SK-N-SH (cell line): ENCODE measurements at regions not wholly inside any gene's neighbourhood (a gene's known extent, or its start where the extent isn't known, plus 50 kb on each side); places are given as distances from the start of the nearest gene placed in this dataset.

ENCODE experiments used
- CTCF ChIA-PET: fragments of 300-600, 350-600 bp; formaldehyde crosslinking; extraction: SDS; loops from one replicate; lab custom pipeline; 2021; lab: Yijun Ruan, JAX
- POLR2A ChIA-PET: fragments of 350-600 bp; sonication (Branson Sonifier 250); formaldehyde crosslinking; extraction: SDS; loops from one replicate; lab custom pipeline; 2020; ENCODE audit warnings: antibody characterized with exemption, inconsistent platforms; lab: Yijun Ruan, JAX
- DNase-seq: peaks from one replicate; pipeline ENCODE4 v3.0.0; 2012
- H2AFZ ChIP-seq: fragments of 200-600 bp; sonication (generic); 2 replicates; pipeline ENCODE4 v1.8.1; 2016; ENCODE audit warnings: antibody characterized with exemption, mild to moderate bottlenecking, low read depth
- H3F3A ChIP-seq: fragments of 200-600 bp; sonication (generic); replicated peaks from 2 replicates; pipeline ENCODE3; 2016; ENCODE audit warnings: antibody characterized with exemption, mild to moderate bottlenecking; ENCODE audit not compliant: insufficient read depth
- H3K27ac ChIP-seq, 2 experiments: fragments of 200-500 bp in 1 of 2; fragments of 200-600 bp in 1 of 2; sonication (Bioruptor generic) in 1 of 2; sonication (generic), shearing (Covaris generic) in 1 of 2; 2 replicates each; pipeline versions ENCODE4 v1.5.1 to v1.6.1; 2014 to 2016; ENCODE audit warnings: low read depth in 2 of 2, inconsistent platforms in 1 of 2, low read length in 1 of 2, mild to moderate bottlenecking in 1 of 2, mixed read lengths in 1 of 2
- H3K27me3 ChIP-seq: fragments of 200-600 bp; sonication (generic), shearing (Covaris generic); 2 replicates; pipeline ENCODE4 v1.6.1; 2016; ENCODE audit warnings: mixed run types; ENCODE audit not compliant: insufficient read depth
- H3K36me3 ChIP-seq, 2 experiments: fragments of 200-500 bp in 1 of 2; fragments of 200-600 bp in 1 of 2; sonication (Bioruptor generic) in 1 of 2; sonication (generic) in 1 of 2; replicated peaks in 1 of 2; 2 replicates each; pipeline versions ENCODE3 to v1.5.1; 2014 to 2016; ENCODE audit warnings: low read length in 1 of 2, mild to moderate bottlenecking in 1 of 2; ENCODE audit not compliant: insufficient read depth in 2 of 2, control insufficient read depth in 1 of 2
- H3K4me1 ChIP-seq, 2 experiments: fragments of 200-500 bp in 1 of 2; fragments of 200-600 bp in 1 of 2; sonication (Bioruptor generic) in 1 of 2; sonication (generic), shearing (Covaris generic) in 1 of 2; 2 replicates each; pipeline versions ENCODE4 v1.5.1 to v1.6.1; 2014 to 2016; ENCODE audit warnings: low read depth in 1 of 2, low read length in 1 of 2, mixed run types in 1 of 2; ENCODE audit not compliant: insufficient read depth in 2 of 2, control insufficient read depth in 1 of 2
- H3K4me2 ChIP-seq: fragments of 200-600 bp; sonication (generic), shearing (Covaris generic); 2 replicates; pipeline ENCODE4 v1.6.1; 2017; ENCODE audit warnings: mixed run types
- H3K4me3 ChIP-seq, 2 experiments: fragments of 200-500 bp in 1 of 2; fragments of 200-600 bp in 1 of 2; sonication (Bioruptor generic) in 1 of 2; sonication (generic), shearing (Covaris generic) in 1 of 2; 2 replicates each; pipeline versions ENCODE4 v1.5.1 to v1.8.1; 2014 to 2016; ENCODE audit warnings: low read depth in 2 of 2, inconsistent platforms in 1 of 2, low read length in 1 of 2, mild to moderate bottlenecking in 1 of 2, mixed read lengths in 1 of 2, moderate library complexity in 1 of 2
- H3K79me2 ChIP-seq: fragments of 200-600 bp; sonication (generic); 2 replicates; pipeline ENCODE4 v1.8.1; 2017; ENCODE audit warnings: mild to moderate bottlenecking; ENCODE audit not compliant: insufficient read depth
- H3K9ac ChIP-seq: fragments of 200-600 bp; sonication (generic); 2 replicates; pipeline ENCODE4 v1.6.1; 2017; ENCODE audit warnings: mixed run types
- H3K9me2 ChIP-seq: fragments of 200-600 bp; sonication (generic); 2 replicates; pipeline ENCODE4 v1.6.1; 2017; ENCODE audit warnings: mixed run types
- H3K9me3 ChIP-seq: fragments of 200-600 bp; sonication (generic); 2 replicates; pipeline ENCODE4 v1.6.1; 2017; ENCODE audit warnings: mixed run types, mild to moderate bottlenecking, moderate library complexity
- H4K20me1 ChIP-seq: fragments of 200-600 bp; sonication (generic); 2 replicates; pipeline ENCODE4 v1.6.1; 2017; ENCODE audit warnings: mild to moderate bottlenecking, mixed run types; ENCODE audit not compliant: insufficient read depth
- CHD2 ChIP-seq: fragments of 150-350 bp; IDR thresholded peaks from 2 replicates; pipeline ENCODE4 v1.6.1; 2018; ENCODE audit warnings: low read length; ENCODE audit not compliant: partially characterized antibody
- ELF1 ChIP-seq: IDR thresholded peaks from 2 replicates; pipeline ENCODE4 v1.4.0; 2012
- FOXJ3 ChIP-seq: sonication (generic); formaldehyde crosslinking; IDR thresholded peaks from 2 replicates; pipeline ENCODE4 v1.5.1; 2020; ENCODE audit warnings: mild to moderate bottlenecking, missing genetic modification reagents
- FOXM1 ChIP-seq: IDR thresholded peaks from 2 replicates; pipeline ENCODE4 v1.4.0; 2012; ENCODE audit warnings: low read depth, mild to moderate bottlenecking
- GABPA ChIP-seq: IDR thresholded peaks from 2 replicates; pipeline ENCODE4 v1.4.0; 2012; ENCODE audit warnings: low read depth, mild to moderate bottlenecking
- NFIC ChIP-seq: IDR thresholded peaks from 2 replicates; pipeline ENCODE4 v1.4.0; 2012; ENCODE audit warnings: borderline replicate concordance
- PBX3 ChIP-seq: IDR thresholded peaks from 2 replicates; pipeline ENCODE4; 2012
- REST ChIP-seq: IDR thresholded peaks from 2 replicates; pipeline ENCODE4 v1.6.1; 2012; ENCODE audit warnings: mild to moderate bottlenecking, low read depth, low read length, moderate library complexity
- RFX5 ChIP-seq: IDR thresholded peaks from 2 replicates; pipeline ENCODE4 v1.6.1; 2012; ENCODE audit warnings: mild to moderate bottlenecking, improper control_type of control experiment, low read length
- TAF1 ChIP-seq: IDR thresholded peaks from 2 replicates; pipeline ENCODE4 v1.6.1; 2012; ENCODE audit warnings: low read depth, mild to moderate bottlenecking, low read length, moderate library complexity, borderline replicate concordance
- TCF12 ChIP-seq: IDR thresholded peaks from 2 replicates; pipeline ENCODE4 v1.4.0; 2012
- TEAD4 ChIP-seq: IDR thresholded peaks from 2 replicates; pipeline ENCODE4 v1.4.0; 2012; ENCODE audit warnings: mild to moderate bottlenecking, borderline replicate concordance; ENCODE audit not compliant: insufficient read depth
- WGBS: methylation state at CpG from one replicate; pipeline ENCODE4 v1.1.6; 2017; ENCODE audit warnings: low lambda C conversion rate; 5-methylcytosine and 5-hydroxymethylcytosine counted together
- TF ChIP-seq, protein P1 (sequence below): fragments of 150-350 bp; IDR thresholded peaks from 2 replicates; pipeline ENCODE4 v1.6.1; 2017; ENCODE audit warnings: antibody characterized with exemption, low read length, low read depth, borderline replicate concordance

GRCh38 chr22:48268771-48269552 lies 1506.5 kb downstream of the TBC1D22A start:
- no peak overlapping the region for H2AFZ ChIP-seq
- H3K9me3 ChIP-seq = no peaks in the 10 kb centered on the region
- no peak overlapping the region for H3K4me3 ChIP-seq
- H3K4me2 ChIP-seq = no peak overlapping the region
- DNase-seq = no peak
- CTCF ChIA-PET = no interaction called here
- H3K4me1 ChIP-seq = no peaks in the 10 kb centered on the region
- no peaks in the 10 kb centered on the region for H3F3A ChIP-seq
- POLR2A ChIA-PET = no interaction called here
- H3K36me3 ChIP-seq = no peaks in the 10 kb centered on the region
- no peaks in the 10 kb centered on the region for H3K79me2 ChIP-seq
- H3K9ac ChIP-seq = no peak overlapping the region
- 26% methylated on average over 12 of the region's 24 CpGs for WGBS
- H3K9me2 ChIP-seq = no peaks in the 10 kb centered on the region
- no peaks in the 10 kb centered on the region for H4K20me1 ChIP-seq
- TF ChIP-seq, protein P1, sequence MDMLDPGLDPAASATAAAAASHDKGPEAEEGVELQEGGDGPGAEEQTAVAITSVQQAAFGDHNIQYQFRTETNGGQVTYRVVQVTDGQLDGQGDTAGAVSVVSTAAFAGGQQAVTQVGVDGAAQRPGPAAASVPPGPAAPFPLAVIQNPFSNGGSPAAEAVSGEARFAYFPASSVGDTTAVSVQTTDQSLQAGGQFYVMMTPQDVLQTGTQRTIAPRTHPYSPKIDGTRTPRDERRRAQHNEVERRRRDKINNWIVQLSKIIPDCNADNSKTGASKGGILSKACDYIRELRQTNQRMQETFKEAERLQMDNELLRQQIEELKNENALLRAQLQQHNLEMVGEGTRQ = no peak
- TF ChIP-seq TEAD4 (no peak), REST (no peak), FOXM1 (no peak), CHD2 (no peak), RFX5 (no peak), TCF12 (no peak), ELF1 (no peak), PBX3 (no peak), FOXJ3 (no peak), TAF1 (no peak), NFIC (no peak), GABPA (no peak)
- no peaks in the 10 kb centered on the region; the same call in 1 of the 2 replicates for H3K27me3 ChIP-seq
- no peak overlapping the region for H3K27ac ChIP-seq
